ENCODE measurements at regions not wholly inside any gene's neighbourhood (a gene's known extent, or its start where the extent isn't known, plus 50 kb on each side); places are given as distances from the start of the nearest gene placed in this dataset.

DNA sequence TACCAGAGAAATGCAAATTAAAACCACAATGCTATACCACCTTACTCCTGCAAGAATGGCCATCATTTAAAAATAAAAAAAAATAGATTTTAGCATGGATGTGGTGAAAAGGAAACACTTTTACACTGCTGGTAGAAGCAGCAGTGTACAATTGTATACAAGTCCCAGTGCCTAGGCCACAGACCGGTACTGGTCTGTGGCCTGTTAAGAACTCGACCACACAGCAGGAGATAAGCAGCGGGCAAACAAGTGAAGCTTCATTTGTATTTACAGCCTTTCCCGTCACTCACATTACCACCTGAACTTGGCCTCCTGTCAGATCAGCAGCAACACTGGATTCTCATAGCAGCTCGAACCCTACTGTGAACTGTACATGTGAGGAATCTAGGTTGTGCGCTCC lies 60.7 kb upstream of the DSC1 start:
- TF ChIP-seq TCF12 (IDR thresholded peaks at IDR 0.05; ENCODE audit: low read depth) (no peak), EP300 (IDR thresholded peaks at IDR 0.05; ENCODE audit: borderline replicate concordance) (no peak), NFIC (IDR thresholded peaks at IDR 0.05) (no peak), CREB1 (IDR thresholded peaks at IDR 0.05; ENCODE audit: low read depth) (no peak), CEBPB (IDR thresholded peaks at IDR 0.05) (no peak), RAD21 (IDR thresholded peaks at IDR 0.05; ENCODE audit: low read depth) (no peak), YY1 (IDR thresholded peaks at IDR 0.05; ENCODE audit: low read depth) (no peak), EGR1 (IDR thresholded peaks at IDR 0.05) (no peak), FOXM1 (IDR thresholded peaks at IDR 0.05; ENCODE audit: borderline replicate concordance, low read depth) (no peak)
- TF ChIP-seq, protein P1, sequence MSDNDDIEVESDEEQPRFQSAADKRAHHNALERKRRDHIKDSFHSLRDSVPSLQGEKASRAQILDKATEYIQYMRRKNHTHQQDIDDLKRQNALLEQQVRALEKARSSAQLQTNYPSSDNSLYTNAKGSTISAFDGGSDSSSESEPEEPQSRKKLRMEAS (IDR thresholded peaks at IDR 0.05) = no peak
- TF ChIP-seq, protein P2, sequence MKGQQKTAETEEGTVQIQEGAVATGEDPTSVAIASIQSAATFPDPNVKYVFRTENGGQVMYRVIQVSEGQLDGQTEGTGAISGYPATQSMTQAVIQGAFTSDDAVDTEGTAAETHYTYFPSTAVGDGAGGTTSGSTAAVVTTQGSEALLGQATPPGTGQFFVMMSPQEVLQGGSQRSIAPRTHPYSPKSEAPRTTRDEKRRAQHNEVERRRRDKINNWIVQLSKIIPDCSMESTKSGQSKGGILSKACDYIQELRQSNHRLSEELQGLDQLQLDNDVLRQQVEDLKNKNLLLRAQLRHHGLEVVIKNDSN (IDR thresholded peaks at IDR 0.05) = no peak

DNA sequence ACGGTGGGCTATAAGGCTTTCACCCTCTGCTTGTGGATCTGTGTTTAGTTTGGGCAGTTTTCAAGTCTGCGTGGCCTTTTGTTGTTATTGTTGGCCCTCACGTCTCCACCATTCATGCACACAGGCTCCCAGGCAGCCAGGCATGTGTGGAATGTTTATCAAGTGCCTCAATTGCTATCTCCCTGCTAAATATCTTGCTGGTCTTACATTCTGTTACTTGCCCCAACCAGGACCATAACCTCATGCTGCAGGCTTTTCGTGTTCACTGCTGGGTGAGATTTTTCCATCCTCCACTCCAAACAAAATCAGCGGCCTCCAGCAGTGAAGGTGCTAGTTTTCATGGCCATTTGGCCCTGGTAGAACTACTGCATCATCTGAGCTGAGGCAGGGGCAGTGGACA lies 63.0 kb upstream of the DSC1 start:
- TF ChIP-seq EP300 (IDR thresholded peaks at IDR 0.05; ENCODE audit: borderline replicate concordance) (peak; percentile 29; the same call in 1 of the 2 replicates), NFIC (IDR thresholded peaks at IDR 0.05) (peak; percentile 70; the same call in 1 of the 2 replicates), ZBTB7A (IDR thresholded peaks at IDR 0.05; ENCODE audit: low read depth) (no peak), TEAD4 (IDR thresholded peaks at IDR 0.05) (peak; percentile 94)
- TF ChIP-seq, protein P1 (IDR thresholded peaks at IDR 0.05) = peak; percentile 42; the same call in 1 of the 2 replicates

DNA sequence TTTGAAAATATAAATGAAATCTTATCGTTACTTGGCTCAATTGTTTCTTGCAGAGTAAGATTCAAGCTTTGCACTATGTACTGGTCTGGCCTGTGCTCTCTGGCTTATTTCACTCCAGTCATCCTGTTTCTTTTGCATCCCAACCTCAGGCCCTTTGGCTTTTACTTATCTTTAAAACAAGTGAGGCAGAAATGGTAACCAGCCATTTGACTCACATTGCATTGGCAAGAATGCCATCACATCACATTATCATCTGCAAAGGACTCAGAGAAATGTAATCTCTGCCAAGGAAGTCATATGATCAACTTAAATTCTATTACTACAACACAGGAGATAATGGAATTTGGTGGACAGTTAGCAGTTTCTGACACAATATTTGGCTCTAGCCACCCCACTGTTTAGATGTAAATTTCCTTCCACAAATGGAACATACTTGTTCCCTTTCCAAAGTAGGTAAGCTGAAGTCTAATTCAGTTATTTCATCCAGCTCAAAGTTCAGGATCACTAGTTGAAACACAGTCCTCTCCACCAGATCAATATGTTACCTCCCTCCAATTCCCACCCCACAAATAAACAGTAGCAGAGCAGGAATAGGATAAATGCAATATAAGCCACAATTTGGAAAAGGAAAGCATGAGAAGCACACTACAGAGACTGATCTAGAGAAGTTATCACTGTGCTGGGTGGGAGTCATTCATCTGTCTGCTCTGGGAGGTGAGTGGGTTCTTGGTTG lies 65.0 kb upstream of the DSC1 start:
- TF ChIP-seq TCF12 (IDR thresholded peaks at IDR 0.05; ENCODE audit: low read depth) (no peak), TEAD4 (IDR thresholded peaks at IDR 0.05) (no peak), EGR1 (IDR thresholded peaks at IDR 0.05) (no peak), NFIC (IDR thresholded peaks at IDR 0.05) (no peak), FOXM1 (IDR thresholded peaks at IDR 0.05; ENCODE audit: borderline replicate concordance, low read depth) (no peak), RAD21 (IDR thresholded peaks at IDR 0.05; ENCODE audit: low read depth) (no peak)

DNA sequence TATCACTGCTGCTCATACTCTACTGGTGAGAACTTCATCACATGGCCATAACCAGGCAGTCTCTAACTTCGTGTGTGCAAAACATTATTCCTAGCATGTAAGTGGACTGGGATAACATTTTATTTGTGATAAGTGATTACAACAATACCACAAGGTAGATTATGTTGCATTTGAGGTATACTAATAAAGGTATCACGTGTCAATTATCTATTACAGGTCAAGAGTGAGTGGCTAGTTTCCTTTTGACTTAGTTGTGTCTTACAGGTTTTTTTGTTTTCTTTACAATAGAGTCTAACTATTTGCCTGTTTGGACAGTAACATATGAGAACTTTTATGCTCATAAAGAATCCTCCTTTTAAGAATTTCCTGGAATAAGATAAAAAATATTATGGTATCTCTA lies 67.2 kb upstream of the DSC1 start:
- no peak for TF ChIP-seq TEAD4 (IDR thresholded peaks at IDR 0.05)
- no peak for TF ChIP-seq ZBTB7A (IDR thresholded peaks at IDR 0.05; ENCODE audit: low read depth)
- TF ChIP-seq, protein P1 (IDR thresholded peaks at IDR 0.05) = no peak

DNA sequence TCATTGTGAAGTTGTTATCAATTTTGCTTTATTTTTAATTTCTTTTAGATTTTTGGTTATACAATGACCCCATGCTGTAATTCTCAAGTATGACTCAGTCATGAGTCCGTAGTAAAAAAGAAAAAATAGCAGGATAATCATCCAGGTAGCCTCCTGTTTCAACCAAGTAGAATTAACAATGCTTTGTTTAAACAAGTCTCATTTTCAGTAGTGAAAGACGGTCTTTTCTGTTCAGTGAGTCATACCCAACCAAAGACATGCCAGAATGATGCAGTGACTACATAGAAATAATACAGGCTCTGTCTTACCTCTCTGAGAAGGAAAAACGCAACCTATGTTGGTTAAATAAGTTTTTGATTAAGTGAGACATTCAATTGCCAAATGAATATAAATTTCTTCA lies 67.8 kb upstream of the DSC1 start:
- TF ChIP-seq EP300 (IDR thresholded peaks at IDR 0.05; ENCODE audit: borderline replicate concordance) = 0 out of 2 replicates have a peak, but pooled peaks have one; percentile 34
- no peak for TF ChIP-seq ZBTB7A (IDR thresholded peaks at IDR 0.05; ENCODE audit: low read depth)
- no peak for TF ChIP-seq TAF1 (IDR thresholded peaks at IDR 0.05; ENCODE audit: low read depth)
- TF ChIP-seq RAD21 (IDR thresholded peaks at IDR 0.05; ENCODE audit: low read depth) = no peak
- no peak for TF ChIP-seq EGR1 (IDR thresholded peaks at IDR 0.05)
- TF ChIP-seq, protein P2 (IDR thresholded peaks at IDR 0.05) = no peak
- TF ChIP-seq NFIC (IDR thresholded peaks at IDR 0.05) = peak; percentile 24; the same call in 1 of the 2 replicates

DNA sequence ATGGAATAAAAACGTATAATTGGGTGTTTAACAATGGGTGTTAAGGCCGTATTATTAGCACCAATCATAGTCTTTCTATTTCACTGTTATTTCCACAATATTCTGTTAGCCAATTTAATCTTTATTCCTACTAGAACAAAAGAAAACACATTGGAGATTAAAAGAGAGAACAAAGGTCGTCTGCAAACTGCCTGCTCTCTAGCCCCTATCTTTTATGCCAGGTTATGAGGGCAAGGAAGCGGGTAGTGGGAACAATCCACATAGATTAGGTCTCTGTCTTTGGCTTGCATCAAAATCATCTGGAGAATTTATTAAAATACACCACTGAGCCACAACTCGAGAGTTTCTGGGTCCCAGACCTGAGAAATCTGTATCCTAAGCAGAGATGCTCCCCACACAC lies 69.4 kb upstream of the DSC1 start:
- TF ChIP-seq FOXM1 (IDR thresholded peaks at IDR 0.05; ENCODE audit: borderline replicate concordance, low read depth) (no peak), TAF1 (IDR thresholded peaks at IDR 0.05; ENCODE audit: low read depth) (no peak), RAD21 (IDR thresholded peaks at IDR 0.05; ENCODE audit: low read depth) (no peak), NFIC (IDR thresholded peaks at IDR 0.05) (no peak), EGR1 (IDR thresholded peaks at IDR 0.05) (no peak), EP300 (IDR thresholded peaks at IDR 0.05; ENCODE audit: borderline replicate concordance) (no peak), CEBPB (IDR thresholded peaks at IDR 0.05) (no peak), ZBTB7A (IDR thresholded peaks at IDR 0.05; ENCODE audit: low read depth) (no peak)
- TF ChIP-seq, protein P2 (IDR thresholded peaks at IDR 0.05) = no peak

DNA sequence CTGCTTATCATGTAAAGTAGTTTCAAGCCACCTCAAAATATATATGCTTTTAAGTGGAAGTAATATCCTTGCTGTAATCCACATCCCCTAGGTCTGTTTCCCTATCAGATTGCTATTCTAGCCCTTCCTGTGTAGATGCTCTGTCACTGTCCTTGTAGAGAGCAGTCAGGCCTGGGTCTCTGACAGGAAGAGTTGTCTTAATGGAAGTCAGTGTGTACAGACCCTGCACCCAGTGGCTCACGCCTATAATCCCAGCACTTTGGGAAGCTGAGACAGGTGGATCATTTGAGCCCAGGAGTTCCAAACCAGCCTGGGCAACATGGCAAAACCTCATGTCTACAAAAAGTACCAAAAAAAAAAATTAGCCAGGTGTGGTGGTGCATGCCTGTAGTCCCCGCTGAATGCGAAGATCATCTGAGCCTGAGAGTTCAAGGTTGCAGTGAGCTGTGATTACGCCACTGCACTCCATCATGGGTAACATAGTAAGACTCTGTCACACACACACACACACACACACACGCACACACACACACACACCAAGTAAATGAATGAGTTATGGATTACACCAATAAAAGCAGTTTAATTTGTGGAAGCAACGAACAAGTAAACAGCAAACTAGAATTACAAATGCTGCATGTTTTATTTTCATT lies 70.2 kb upstream of the DSC1 start:
- TF ChIP-seq, protein P1 (IDR thresholded peaks at IDR 0.05) = no peak
- TF ChIP-seq RAD21 (IDR thresholded peaks at IDR 0.05; ENCODE audit: low read depth) = no peak
- no peak for TF ChIP-seq EP300 (IDR thresholded peaks at IDR 0.05; ENCODE audit: borderline replicate concordance)

DNA sequence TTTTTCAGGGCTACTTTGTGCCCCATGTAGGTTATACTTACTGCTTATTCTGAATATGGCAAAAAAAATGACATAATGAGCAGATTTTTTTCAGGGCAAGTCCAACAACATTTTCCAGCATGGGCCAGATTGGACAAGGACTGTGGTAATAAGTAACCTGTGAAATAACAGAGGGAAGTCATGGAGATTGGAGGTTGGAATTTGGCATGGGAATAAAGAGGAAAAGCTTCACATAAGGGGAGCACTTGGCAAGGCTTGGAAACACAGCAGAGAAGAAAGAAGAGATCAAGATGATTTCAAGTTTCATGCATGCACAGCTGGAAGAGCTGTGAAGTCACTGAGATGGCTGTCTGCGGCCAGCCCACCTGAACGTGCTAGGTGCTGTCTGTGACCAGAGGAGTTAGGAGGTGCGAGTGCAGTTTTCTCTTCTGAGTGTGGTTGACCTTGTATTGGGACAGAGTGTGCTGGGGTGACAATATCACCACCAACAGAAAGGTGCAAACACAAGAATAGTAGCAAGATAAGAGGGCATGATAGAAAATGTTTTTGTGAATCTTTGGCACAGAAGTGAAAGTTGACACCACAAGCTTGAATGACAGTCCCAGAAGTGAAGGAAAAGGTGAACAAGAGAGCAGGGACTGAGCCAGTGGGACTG lies 71.1 kb upstream of the DSC1 start:
- TF ChIP-seq TEAD4 (IDR thresholded peaks at IDR 0.05) = no peak
- no peak for TF ChIP-seq YY1 (IDR thresholded peaks at IDR 0.05; ENCODE audit: low read depth)
- TF ChIP-seq TCF12 (IDR thresholded peaks at IDR 0.05; ENCODE audit: low read depth) = no peak
- TF ChIP-seq EP300 (IDR thresholded peaks at IDR 0.05; ENCODE audit: borderline replicate concordance) = no peak
- TF ChIP-seq FOXM1 (IDR thresholded peaks at IDR 0.05; ENCODE audit: borderline replicate concordance, low read depth) = no peak
